ENCODE measurements at regions not wholly inside any gene's neighbourhood (a gene's known extent, or its start where the extent isn't known, plus 50 kb on each side); places are given as distances from the start of the nearest gene placed in this dataset.

DNA sequence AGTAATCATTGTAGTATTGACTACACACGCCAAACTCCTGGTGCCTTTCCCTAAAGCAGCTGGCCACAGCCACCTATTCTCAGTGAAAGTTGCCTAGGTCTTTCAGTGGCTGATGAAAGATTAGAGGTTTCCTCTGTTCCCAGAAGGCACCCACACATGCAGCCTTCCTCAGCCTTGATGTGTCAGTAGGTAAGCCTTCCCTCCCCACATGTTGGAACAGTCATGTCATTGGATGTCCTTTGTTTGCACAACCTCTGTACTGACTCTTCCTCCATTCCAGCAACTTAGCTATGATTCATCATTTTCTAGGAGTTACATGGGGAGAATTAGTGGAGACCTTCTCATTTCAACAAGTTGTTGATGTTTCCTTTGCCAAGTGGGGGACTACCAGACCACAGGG, 630.8 kb upstream of the SLC39A10 start:
- peak; percentile 24 for DNase-seq (ENCODE audit: low read depth)
- TF ChIP-seq, protein P1, sequence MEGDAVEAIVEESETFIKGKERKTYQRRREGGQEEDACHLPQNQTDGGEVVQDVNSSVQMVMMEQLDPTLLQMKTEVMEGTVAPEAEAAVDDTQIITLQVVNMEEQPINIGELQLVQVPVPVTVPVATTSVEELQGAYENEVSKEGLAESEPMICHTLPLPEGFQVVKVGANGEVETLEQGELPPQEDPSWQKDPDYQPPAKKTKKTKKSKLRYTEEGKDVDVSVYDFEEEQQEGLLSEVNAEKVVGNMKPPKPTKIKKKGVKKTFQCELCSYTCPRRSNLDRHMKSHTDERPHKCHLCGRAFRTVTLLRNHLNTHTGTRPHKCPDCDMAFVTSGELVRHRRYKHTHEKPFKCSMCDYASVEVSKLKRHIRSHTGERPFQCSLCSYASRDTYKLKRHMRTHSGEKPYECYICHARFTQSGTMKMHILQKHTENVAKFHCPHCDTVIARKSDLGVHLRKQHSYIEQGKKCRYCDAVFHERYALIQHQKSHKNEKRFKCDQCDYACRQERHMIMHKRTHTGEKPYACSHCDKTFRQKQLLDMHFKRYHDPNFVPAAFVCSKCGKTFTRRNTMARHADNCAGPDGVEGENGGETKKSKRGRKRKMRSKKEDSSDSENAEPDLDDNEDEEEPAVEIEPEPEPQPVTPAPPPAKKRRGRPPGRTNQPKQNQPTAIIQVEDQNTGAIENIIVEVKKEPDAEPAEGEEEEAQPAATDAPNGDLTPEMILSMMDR (IDR thresholded peaks at IDR 0.05; ENCODE audit: insufficient read depth, low read length), result no peak
- no peak overlapping the region for H3K4me3 ChIP-seq (ENCODE audit: low read depth, low read length)

DNA sequence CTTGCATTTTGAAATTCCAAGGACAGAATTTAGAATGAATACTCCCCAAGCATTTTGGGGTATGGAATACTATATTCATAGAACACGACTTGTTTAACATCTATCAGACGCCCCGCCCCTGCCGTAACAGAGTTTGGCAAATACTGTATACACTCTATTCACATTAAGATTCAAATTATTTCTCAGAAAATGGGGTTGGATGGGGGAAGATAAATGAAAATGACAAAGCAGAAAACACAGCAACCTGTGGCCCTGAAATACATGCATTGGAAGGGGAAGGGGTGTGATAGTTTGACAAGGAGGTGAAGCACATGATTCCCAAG, 634.6 kb upstream of the SLC39A10 start:
- TF ChIP-seq, protein P1 (IDR thresholded peaks at IDR 0.05; ENCODE audit: insufficient read depth, low read length), result no peak
- no peak for DNase-seq (ENCODE audit: low read depth)
- no peak overlapping the region for H3K4me3 ChIP-seq (ENCODE audit: low read depth, low read length)

- TF ChIP-seq, protein P1 (IDR thresholded peaks at IDR 0.05; ENCODE audit: insufficient read depth, low read length), result no peak
- H3K4me3 ChIP-seq (ENCODE audit: low read depth, low read length), result no peak overlapping the region
- DNase-seq (ENCODE audit: low read depth), result peak; percentile 35
Measured at GRCh38 chr2:195021711-195022507, 635.1 kb upstream of the SLC39A10 start.

GRCh38 chr2:195018462-195018861, 638.6 kb upstream of the SLC39A10 start:
- no peak for DNase-seq (ENCODE audit: low read depth)
- no peak overlapping the region for H3K4me3 ChIP-seq (ENCODE audit: low read depth, low read length)
- TF ChIP-seq, protein P1 (IDR thresholded peaks at IDR 0.05; ENCODE audit: insufficient read depth, low read length), result no peak

DNA sequence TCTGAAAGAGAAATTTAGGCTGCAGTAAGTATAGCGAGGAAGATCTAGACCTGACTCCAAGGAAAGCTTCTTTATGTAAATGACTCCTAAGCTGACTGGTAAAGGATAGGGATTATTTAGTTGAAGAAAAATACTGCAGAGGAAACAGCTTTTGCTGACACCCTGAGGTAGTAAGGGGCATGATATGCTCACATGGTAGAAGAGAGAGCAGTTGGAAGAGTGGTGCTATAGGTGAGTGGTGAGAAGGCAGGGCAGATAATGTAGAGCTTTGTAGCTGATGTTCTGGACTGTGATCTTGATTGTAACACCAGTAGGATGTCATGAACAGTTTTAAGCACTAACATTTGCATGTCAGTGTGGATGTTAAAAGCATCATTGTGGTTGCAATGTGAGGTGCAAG, 639.1 kb upstream of the SLC39A10 start:
- TF ChIP-seq, protein P1 (IDR thresholded peaks at IDR 0.05; ENCODE audit: insufficient read depth, low read length), result no peak
- no peak for DNase-seq (ENCODE audit: low read depth)

GRCh38 chr2:195016841-195017240, 640.2 kb upstream of the SLC39A10 start:
- TF ChIP-seq, protein P1 (IDR thresholded peaks at IDR 0.05; ENCODE audit: insufficient read depth, low read length), result no peak
- DNase-seq (ENCODE audit: low read depth), result no peak
- H3K4me3 ChIP-seq (ENCODE audit: low read depth, low read length), result no peak overlapping the region

More for the DNA sequence above, 639.1 kb upstream of the SLC39A10 start:
- no peak overlapping the region for H3K4me3 ChIP-seq (ENCODE audit: low read depth, low read length)

DNA sequence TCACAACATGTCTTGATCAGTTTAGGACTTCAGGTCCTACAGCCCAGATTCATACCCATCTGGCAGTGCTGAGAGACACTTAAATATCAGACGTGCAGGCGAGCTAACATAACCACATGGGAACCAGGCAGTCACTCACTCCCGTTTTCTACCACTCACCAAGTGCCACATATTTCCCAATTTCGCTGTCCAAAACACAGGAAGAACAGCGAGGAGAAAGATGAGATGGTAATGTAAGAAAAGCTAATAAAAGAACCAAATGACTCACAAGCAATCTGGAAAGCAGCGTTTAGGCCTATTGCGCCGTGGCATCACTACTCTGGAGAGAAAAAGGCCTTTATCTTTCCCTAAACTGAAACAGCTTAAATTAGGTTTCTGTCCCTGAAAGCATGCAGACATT, 647.8 kb upstream of the SLC39A10 start:
- TF ChIP-seq, protein P1 (IDR thresholded peaks at IDR 0.05; ENCODE audit: insufficient read depth, low read length), result no peak
- no peak overlapping the region for H3K4me3 ChIP-seq (ENCODE audit: low read depth, low read length)
- DNase-seq (ENCODE audit: low read depth), result no peak

Data from fibroblast of the aortic adventitia (primary cell).